Activated CD4-positive, alpha-beta T cell treated with anti-CD3 and anti-CD28 coated beads for 36 hours (primary cell): ENCODE measurements at regions not wholly inside any gene's neighbourhood (a gene's known extent, or its start where the extent isn't known, plus 50 kb on each side); places are given as distances from the start of the nearest gene placed in this dataset.
"Not testable (repeated sequence)": the region's sequence is repeated elsewhere in the genome, so short reads cannot be mapped to it uniquely, and the experiment has no call there.

ENCODE experiments used
- ATAC-seq: fragments of 200-7000 bp; cut with Tn5 transposase; one replicate; pipeline ENCODE4 v1.10.0; 2021; ENCODE audit warnings: mild to moderate bottlenecking, moderate library complexity
- CTCF ChIA-PET: fragments of 350-600 bp; sonication (Branson Sonifier 250); formaldehyde crosslinking; loops from one replicate; lab custom pipeline; 2021; ENCODE audit warnings: antibody characterized with exemption; lab: Charles Lee
- POLR2A ChIA-PET: fragments of 350-600 bp; sonication (Branson Sonifier 250); formaldehyde crosslinking; loops from one replicate; lab custom pipeline; 2021; ENCODE audit warnings: antibody characterized with exemption, inconsistent platforms; lab: Charles Lee
- DNase-seq: peaks from one replicate; pipeline ENCODE4 v3.0.0-alpha.2; 2020
- H3K27ac Mint-ChIP-seq: one replicate; pipeline ENCODE4 v1.8.0; 2021; ENCODE audit warnings: mixed read lengths
- H3K27me3 Mint-ChIP-seq: one replicate; pipeline ENCODE4 v1.8.0; 2021; ENCODE audit warnings: mixed read lengths
- H3K36me3 Mint-ChIP-seq: one replicate; pipeline ENCODE4 v1.8.0; 2021; ENCODE audit warnings: low read depth, mixed read lengths
- H3K4me1 Mint-ChIP-seq: one replicate; pipeline ENCODE4 v1.8.0; 2021; ENCODE audit warnings: mixed read lengths
- H3K4me3 Mint-ChIP-seq: one replicate; pipeline ENCODE4 v1.8.0; 2021; ENCODE audit warnings: mild to moderate bottlenecking, moderate library complexity, mixed read lengths
- H3K9me3 Mint-ChIP-seq: one replicate; pipeline ENCODE4 v1.8.0; 2021; ENCODE audit warnings: low read depth, mixed read lengths
- intact Hi-C, 2 experiments: fragments of 100-400 bp; cut with DNase I in 1 of 2; cut with micrococcal nuclease in 1 of 2; formaldehyde crosslinking; loops; one replicate each; pipeline versions ENCODE4 v1.14.2 to v1.15.1; 2022 to 2024; cut with DNase I, micrococcal nuclease

DNA sequence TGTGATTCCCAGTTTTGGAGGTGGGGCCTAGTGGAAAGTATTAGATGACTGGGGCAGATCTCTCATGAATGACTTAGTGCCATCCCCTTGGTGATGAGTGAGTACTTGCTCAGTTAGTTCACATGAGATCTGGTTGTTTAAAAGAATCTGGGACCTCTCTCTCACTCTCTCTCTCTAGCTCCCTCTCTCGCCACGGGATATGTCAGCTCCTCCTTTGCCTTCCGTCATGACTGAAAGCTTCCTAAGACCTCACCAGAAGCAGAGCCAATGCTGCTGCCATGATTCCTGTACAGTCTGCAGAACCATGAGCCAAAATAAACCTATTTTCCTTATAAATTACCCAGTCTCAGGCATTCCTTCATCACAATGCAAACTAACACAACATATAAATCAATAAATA is 176.7 kb downstream of the PRELID2 start:
- Mint-ChIP-seq H3K27ac (no peak overlapping the region), H3K27me3 (no peaks in the 10 kb centered on the region), H3K4me3 (no peak overlapping the region), H3K9me3 (peaks cover 3% of the 10 kb centered on the region), H3K36me3 (no peaks in the 10 kb centered on the region), H3K4me1 (no peaks in the 10 kb centered on the region)
- intact Hi-C loops: no loop called here
- ChIA-PET POLR2A (no interaction called here), CTCF (no interaction called here)
- ATAC-seq (no peak), DNase-seq (no peak)

DNA sequence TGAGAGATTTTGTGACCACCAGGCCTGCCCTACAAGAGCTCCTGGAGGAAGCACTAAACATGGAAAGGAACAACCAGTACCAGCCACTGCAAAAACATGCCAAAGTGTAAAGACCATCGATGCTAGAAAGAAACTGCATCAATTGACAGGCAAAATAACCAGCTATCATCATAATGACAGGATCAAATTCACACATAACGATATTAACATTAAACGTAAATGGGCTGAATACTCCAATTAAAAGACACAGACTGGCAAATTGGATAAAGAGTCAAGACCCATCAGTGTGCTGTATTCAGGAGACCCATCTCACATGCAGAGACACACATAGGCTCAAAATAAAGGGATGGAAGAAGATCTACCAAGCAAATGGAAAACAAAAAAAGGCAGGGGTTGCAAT is 182.4 kb downstream of the PRELID2 start:
- peaks cover 12% of the 10 kb centered on the region for H3K9me3 Mint-ChIP-seq
- H3K27me3 Mint-ChIP-seq, intact Hi-C loops, ATAC-seq, POLR2A ChIA-PET, H3K4me3 Mint-ChIP-seq, CTCF ChIA-PET, DNase-seq, H3K27ac Mint-ChIP-seq, H3K36me3 Mint-ChIP-seq, H3K4me1 Mint-ChIP-seq: not testable (repeated sequence)

DNA sequence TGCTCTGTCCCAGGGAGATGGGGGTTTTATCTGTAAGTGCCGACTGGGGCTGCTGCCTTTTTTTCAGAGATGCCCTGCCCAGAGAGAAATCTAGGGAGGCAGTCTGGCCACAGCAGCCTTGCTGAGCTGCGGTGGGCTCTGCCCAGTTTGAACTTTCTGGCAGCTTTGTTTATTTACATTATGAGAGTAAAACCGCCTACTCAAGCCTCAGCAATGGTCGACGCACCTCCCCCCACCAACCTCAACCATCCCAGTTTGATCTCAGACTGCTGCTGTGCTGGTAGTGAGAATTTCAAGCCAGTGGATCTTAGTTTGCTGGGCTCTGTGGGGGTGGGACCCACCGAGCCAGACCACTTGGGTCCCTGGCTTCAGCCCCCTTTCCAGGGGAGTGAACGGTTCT is 188.0 kb downstream of the PRELID2 start:
- intact Hi-C loops, ATAC-seq, CTCF ChIA-PET, H3K4me3 Mint-ChIP-seq, DNase-seq, POLR2A ChIA-PET, H3K27ac Mint-ChIP-seq, H3K36me3 Mint-ChIP-seq, H3K27me3 Mint-ChIP-seq, H3K4me1 Mint-ChIP-seq: not testable (repeated sequence)
- H3K9me3 Mint-ChIP-seq: peaks cover 11% of the 10 kb centered on the region

DNA sequence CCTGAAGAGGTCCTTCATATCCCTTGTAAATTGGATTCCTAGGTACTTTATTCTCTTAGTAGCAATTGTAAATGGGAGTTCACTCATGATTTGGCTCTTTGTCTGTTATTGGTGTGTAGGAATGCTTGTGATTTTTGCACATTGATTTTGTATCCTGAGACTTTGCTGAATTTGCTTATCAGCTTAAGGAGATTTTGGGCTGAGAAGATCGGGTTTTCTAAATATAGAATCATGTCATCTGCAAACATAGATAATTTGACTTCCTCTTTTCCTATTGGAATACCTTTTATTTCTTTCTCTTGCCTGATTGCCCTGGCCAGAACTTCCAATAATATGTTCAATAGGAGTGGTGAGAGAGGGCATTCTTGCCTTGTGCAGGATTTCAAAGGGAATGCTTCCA is 191.9 kb downstream of the PRELID2 start:
- CTCF ChIA-PET, ATAC-seq, H3K4me3 Mint-ChIP-seq, POLR2A ChIA-PET, H3K4me1 Mint-ChIP-seq, H3K9me3 Mint-ChIP-seq, H3K27me3 Mint-ChIP-seq, H3K27ac Mint-ChIP-seq, H3K36me3 Mint-ChIP-seq, intact Hi-C loops, DNase-seq: not testable (repeated sequence)

DNA sequence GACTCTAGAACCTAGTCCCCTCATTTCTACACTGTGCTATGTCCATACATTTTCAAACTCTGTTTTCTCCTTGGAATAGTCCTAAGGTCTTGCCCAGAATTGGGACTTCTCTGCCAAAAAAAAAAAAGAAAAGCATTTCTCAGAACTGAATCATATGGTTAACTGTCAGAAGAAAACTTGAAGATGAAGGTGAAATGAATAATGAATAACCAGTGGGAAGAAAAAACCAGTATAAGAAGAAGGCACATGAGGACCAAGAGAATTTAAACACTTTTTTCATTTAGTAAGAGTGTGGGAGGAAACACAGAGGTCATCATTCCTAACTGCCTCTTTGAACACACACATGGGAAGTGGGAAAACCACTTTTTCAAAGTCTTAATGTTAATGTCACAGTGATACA is 197.7 kb downstream of the PRELID2 start:
- H3K4me1 Mint-ChIP-seq: no peaks in the 10 kb centered on the region
- ChIA-PET CTCF (no interaction called here), POLR2A (no interaction called here)
- ATAC-seq: no peak
- H3K9me3 Mint-ChIP-seq: peaks cover 3% of the 10 kb centered on the region
- no peak overlapping the region for H3K27ac Mint-ChIP-seq
- no peak for DNase-seq
- no peaks in the 10 kb centered on the region for H3K36me3 Mint-ChIP-seq
- H3K27me3 Mint-ChIP-seq: no peaks in the 10 kb centered on the region
- intact Hi-C loops: no loop called here
- H3K4me3 Mint-ChIP-seq: no peak overlapping the region

DNA sequence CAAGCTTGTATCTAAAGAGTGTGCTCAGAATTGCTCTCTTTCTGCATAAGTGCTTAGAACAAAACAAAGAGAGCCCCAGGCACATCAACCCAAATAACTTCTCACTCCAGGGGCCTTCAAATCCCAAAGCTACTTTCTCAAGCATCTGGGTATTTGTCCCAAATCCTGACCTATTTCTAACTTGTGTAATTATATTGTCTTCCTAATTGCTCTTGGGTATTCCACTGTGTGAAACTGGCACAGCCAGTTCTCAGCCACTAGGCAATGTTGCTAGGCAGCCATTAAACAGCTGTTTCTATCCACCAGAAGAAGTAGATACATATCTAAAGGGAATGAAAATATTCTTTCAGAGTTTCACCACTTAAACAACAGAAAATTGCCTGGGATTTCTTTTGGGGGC is 198.8 kb downstream of the PRELID2 start:
- no peaks in the 10 kb centered on the region for H3K4me1 Mint-ChIP-seq
- no peaks in the 10 kb centered on the region for H3K36me3 Mint-ChIP-seq
- intact Hi-C loops: no loop called here
- CTCF ChIA-PET: no interaction called here
- POLR2A ChIA-PET: no interaction called here
- DNase-seq: no peak
- H3K27me3 Mint-ChIP-seq: no peaks in the 10 kb centered on the region
- no peak overlapping the region for H3K27ac Mint-ChIP-seq
- peaks cover 2% of the 10 kb centered on the region for H3K9me3 Mint-ChIP-seq
- ATAC-seq: no peak
- no peak overlapping the region for H3K4me3 Mint-ChIP-seq

DNA sequence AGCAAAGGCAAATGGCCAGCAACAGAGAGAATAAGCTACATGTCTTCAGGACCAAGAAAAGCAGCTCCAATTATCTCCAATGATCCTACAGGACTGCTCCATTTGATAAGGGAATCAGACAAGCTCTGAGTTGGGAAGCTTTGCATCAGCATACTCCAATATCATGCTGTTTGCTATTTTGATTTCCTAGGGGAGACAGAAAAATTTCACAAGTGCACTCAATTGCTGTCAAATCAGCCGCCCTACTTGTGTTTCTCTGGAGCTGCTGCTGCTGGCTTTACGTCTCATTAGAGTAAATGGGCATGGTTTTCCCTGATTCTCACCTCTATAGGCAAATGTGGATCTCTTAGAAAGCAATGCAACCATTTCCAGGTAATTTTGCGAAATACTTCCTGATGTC is 201.7 kb downstream of the PRELID2 start:
- intact Hi-C loops: no loop called here
- Mint-ChIP-seq H3K4me3 (no peak overlapping the region), H3K4me1 (no peaks in the 10 kb centered on the region), H3K27ac (no peak overlapping the region), H3K9me3 (peaks cover 5% of the 10 kb centered on the region), H3K27me3 (peaks cover 2% of the 10 kb centered on the region), H3K36me3 (no peaks in the 10 kb centered on the region)
- DNase-seq (no peak), ATAC-seq (no peak)
- ChIA-PET CTCF (no interaction called here), POLR2A (no interaction called here)

DNA sequence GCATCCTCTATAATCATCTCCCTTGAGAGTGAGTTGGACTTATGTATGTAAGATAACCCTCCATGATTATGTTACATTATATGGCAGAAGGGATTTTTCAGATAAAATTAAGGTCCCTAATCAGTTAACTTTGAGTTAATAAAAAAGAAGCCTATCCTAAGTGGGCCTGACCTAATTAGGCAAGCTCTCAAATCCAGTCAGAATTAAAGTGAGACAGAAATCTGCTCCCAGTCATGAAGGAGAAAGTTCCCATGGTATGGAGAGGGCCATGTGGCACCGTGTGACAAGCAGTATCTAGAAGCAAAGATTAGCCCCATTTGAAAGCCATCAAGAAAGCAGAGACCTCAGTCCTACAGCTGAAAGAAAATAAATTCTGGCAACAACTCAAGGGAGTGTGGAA is 202.4 kb downstream of the PRELID2 start:
- POLR2A ChIA-PET: no interaction called here
- Mint-ChIP-seq H3K27ac (no peak overlapping the region), H3K36me3 (no peaks in the 10 kb centered on the region), H3K9me3 (peaks cover 5% of the 10 kb centered on the region), H3K4me1 (no peaks in the 10 kb centered on the region), H3K27me3 (peaks cover 2% of the 10 kb centered on the region), H3K4me3 (no peak overlapping the region)
- DNase-seq (no peak), ATAC-seq (no peak)
- intact Hi-C loops: no loop called here
- CTCF ChIA-PET: no interaction called here

DNA sequence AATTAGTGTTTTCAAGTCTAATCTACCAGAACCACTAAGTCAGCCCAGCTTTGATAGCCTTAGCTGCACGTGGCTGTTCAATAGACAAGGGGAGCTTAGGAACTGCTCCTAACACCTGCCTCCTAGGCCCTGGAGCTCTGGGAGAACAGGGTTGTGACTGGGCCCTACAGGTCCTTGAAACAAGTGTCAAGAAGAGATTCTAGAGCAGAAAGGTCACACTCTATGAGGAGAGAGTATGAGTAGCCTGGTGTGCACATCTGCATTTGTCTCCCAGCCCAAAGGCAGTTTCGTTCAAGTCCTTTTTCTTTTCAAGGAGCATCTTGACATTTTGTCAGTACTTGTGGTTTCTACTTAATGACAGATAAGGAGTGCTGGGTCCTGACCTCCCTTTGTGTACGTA is 206.1 kb downstream of the PRELID2 start:
- ATAC-seq: no peak

DNA sequence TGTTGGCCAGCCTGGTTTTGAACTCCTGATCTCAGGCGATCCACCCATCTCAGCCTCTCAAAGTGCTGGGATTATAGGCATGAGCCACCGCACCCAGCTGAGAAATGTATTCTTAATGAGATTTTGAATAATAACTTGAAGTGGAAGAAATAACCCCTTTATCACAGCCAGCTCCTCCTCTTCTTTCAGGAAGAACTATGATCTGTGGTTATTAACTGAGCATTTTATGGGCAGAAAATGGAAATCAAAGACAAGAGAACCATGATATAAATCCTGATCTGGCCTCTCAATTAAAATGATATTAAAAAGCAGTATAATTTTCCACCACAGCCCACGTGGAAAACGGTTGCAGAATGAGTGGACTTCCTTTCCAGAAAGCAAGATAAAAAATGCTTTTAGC is 206.6 kb downstream of the PRELID2 start:
- Mint-ChIP-seq H3K36me3 (no peaks in the 10 kb centered on the region), H3K27ac (no peak overlapping the region), H3K4me3 (no peak overlapping the region), H3K9me3 (peaks cover 8% of the 10 kb centered on the region), H3K27me3 (peaks cover 2% of the 10 kb centered on the region), H3K4me1 (no peaks in the 10 kb centered on the region)
- intact Hi-C loops: no loop called here
- DNase-seq (no peak), ATAC-seq (no peak)
- ChIA-PET POLR2A (no interaction called here), CTCF (no interaction called here)

More for the DNA sequence above, 206.1 kb downstream of the PRELID2 start:
- ChIA-PET POLR2A (no interaction called here), CTCF (no interaction called here)
- Mint-ChIP-seq H3K4me1 (no peaks in the 10 kb centered on the region), H3K36me3 (no peaks in the 10 kb centered on the region), H3K4me3 (no peak overlapping the region), H3K9me3 (peaks cover 5% of the 10 kb centered on the region), H3K27me3 (peaks cover 2% of the 10 kb centered on the region), H3K27ac (no peak overlapping the region)
- intact Hi-C loops: no loop called here
- DNase-seq: no peak

DNA sequence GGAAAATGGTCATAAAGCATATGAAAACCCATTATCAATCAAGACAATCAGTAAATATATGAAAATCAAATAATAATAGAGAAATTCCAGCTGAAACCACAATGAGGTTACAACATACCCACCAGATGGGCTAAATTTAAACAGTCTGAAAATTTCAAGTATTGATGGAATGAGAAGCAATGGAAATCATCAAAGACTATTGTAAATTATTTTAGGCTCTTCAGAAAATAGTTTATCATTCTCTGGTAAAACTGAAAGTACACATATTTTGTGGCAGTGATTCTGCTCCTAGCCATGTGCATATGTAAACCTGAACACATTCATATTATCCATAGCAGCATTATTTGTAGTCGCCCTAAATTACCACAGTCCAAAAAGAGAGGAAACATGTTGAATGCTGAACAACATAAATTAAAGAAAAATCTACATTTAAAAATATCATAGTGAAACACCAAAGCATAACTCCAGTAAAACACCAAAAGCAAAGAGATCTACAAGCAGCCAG is 215.3 kb downstream of the PRELID2 start:
- Mint-ChIP-seq H3K9me3 (peaks cover 14% of the 10 kb centered on the region), H3K4me1 (no peaks in the 10 kb centered on the region), H3K36me3 (no peaks in the 10 kb centered on the region), H3K27me3 (no peaks in the 10 kb centered on the region), H3K27ac (no peak overlapping the region), H3K4me3 (no peak overlapping the region)
- DNase-seq (no peak), ATAC-seq (no peak)
- ChIA-PET POLR2A (no interaction called here), CTCF (no interaction called here)
- intact Hi-C loops: no loop called here

DNA sequence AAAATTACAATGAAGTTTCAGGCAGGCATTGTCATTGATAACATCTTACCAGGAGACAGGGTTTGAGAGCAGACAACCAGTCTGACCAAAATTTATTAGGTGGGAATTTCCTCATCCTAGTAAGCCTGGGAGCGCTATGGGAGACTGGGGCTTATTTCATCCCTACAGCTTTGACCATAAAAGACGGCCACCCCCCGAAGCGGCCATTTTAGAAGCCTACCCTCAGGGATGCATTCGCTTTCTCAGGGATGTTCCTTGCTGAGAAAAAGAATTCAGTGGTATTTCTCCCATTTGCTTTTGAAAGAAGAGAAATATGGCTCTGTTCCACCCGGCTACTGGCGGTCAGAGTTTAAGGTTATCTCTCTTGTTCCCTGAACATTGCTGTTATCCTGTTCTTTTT is 218.4 kb downstream of the PRELID2 start:
- ATAC-seq, H3K36me3 Mint-ChIP-seq, H3K27me3 Mint-ChIP-seq, intact Hi-C loops, H3K4me1 Mint-ChIP-seq, POLR2A ChIA-PET, CTCF ChIA-PET, H3K4me3 Mint-ChIP-seq, DNase-seq, H3K9me3 Mint-ChIP-seq, H3K27ac Mint-ChIP-seq: not testable (repeated sequence)

DNA sequence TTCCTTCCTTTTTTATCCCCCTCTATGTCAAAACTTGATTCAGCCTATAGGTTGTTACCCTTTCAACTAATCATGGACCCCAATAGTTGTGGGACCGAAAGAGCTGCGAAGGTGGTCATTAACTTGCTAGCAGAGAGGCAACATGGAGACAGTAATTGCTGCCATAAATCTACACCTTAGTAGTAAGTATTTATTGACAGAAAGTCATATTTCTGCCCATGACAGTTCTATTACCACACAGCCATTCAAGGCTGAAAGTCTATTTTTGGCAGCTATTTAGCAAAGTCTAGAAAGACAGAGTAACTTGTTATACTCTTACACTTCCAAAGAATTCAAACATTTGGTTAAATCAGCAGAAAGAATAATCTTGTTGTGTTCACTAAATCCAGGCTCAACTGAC is 236.2 kb downstream of the PRELID2 start:
- Mint-ChIP-seq H3K4me3 (no peak overlapping the region), H3K4me1 (no peaks in the 10 kb centered on the region), H3K9me3 (peaks cover 2% of the 10 kb centered on the region), H3K27me3 (no peaks in the 10 kb centered on the region), H3K27ac (no peak overlapping the region), H3K36me3 (no peaks in the 10 kb centered on the region)
- ChIA-PET CTCF (interaction anchor here (0.5 kb wide), 1 partner anchor 713 kb away, joined by 4 read pairs; no protein-coding TSS in a partner anchor), POLR2A (no interaction called here)
- ATAC-seq (no peak), DNase-seq (no peak)
- intact Hi-C loops: no loop called here
